ENCODE measurements at regions not wholly inside any gene's neighbourhood (a gene's known extent, or its start where the extent isn't known, plus 50 kb on each side); places are given as distances from the start of the nearest gene placed in this dataset.

DNA sequence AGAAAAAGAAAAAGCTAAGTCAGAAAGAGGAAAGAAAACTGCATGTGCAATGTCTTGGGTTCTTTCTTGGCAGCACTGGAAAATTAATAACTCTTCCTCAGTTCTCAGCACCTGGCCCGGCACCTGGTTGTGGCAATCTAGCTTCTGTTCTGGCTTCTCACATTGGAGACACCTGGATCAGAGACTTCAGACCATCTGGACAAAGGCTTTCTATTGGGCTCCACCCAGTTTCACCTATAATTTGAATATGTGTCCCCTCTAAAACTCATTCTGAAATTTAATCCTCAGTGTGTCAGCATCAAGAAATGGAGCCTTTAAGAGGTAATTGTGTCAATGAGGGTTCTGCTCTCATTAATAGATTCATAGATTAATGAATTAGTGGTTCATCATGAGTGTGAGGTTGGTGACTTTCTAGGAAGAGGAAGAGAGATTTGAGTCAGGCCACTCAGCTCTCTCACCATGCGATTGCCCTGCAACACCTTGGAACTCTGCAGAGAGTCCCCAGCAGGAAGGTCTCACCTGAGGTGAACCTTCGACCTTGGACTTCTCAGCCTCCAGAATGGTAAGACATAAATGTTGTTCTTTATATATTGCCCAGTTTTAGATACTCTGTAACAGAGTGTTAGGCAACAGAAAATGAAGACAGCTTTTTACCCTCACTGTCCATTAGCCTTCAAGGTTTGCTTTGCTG is 679.9 kb downstream of the NTRK3 start:
- intact Hi-C loops (cut with micrococcal nuclease; ENCODE audit: unreplicated experiment) = no loop called here
- no TSS peak for BruUV-seq (replicated peaks)
- Mint-ChIP-seq H3K9me3 (ENCODE audit: low read depth, unreplicated experiment) (peaks cover 9% of the 10 kb centered on the region), H3K27me3 (ENCODE audit: unreplicated experiment) (no peaks in the 10 kb centered on the region), H3K4me3 (ENCODE audit: low read depth, unreplicated experiment) (no peak overlapping the region), H3K36me3 (ENCODE audit: insufficient read depth, unreplicated experiment) (no peaks in the 10 kb centered on the region), H3K4me1 (ENCODE audit: low read depth, unreplicated experiment) (no peaks in the 10 kb centered on the region), H3K27ac (ENCODE audit: unreplicated experiment) (no peak overlapping the region)
- CTCF ChIA-PET = no interaction called here
- DNase-seq = no peak
- TF ChIP-seq, protein P1, sequence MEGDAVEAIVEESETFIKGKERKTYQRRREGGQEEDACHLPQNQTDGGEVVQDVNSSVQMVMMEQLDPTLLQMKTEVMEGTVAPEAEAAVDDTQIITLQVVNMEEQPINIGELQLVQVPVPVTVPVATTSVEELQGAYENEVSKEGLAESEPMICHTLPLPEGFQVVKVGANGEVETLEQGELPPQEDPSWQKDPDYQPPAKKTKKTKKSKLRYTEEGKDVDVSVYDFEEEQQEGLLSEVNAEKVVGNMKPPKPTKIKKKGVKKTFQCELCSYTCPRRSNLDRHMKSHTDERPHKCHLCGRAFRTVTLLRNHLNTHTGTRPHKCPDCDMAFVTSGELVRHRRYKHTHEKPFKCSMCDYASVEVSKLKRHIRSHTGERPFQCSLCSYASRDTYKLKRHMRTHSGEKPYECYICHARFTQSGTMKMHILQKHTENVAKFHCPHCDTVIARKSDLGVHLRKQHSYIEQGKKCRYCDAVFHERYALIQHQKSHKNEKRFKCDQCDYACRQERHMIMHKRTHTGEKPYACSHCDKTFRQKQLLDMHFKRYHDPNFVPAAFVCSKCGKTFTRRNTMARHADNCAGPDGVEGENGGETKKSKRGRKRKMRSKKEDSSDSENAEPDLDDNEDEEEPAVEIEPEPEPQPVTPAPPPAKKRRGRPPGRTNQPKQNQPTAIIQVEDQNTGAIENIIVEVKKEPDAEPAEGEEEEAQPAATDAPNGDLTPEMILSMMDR (IDR thresholded peaks at IDR 0.05; ENCODE audit: unreplicated experiment) = no peak

DNA sequence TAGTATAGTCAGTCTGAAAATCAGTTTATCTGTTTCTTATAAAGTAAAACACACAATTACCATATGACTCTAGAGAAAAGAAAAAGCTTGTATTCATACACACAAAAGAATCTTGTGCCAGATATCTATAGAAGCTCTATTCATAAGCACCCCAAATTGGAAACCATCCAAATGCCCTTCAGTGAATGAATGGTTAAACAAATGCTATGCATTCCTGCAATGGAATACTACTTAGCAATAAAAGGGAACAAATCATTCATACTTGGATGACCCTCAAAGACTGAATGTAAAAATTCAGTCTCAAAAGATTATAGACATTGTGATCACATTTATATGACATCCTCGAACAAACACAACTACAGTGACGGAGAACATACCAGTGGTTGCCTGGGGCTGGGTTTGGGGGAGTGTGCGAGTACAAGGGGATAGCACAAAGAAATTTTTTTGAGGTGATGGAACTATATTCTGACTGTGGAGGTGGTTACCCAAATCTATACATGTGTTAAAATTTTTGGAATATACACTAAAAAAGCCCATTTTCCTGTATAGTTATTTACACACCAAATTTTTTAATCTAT is 680.6 kb downstream of the NTRK3 start:
- Mint-ChIP-seq H3K9me3 (ENCODE audit: low read depth, unreplicated experiment) (peaks cover 6% of the 10 kb centered on the region), H3K36me3 (ENCODE audit: insufficient read depth, unreplicated experiment) (no peaks in the 10 kb centered on the region), H3K4me3 (ENCODE audit: low read depth, unreplicated experiment) (no peak overlapping the region), H3K27ac (ENCODE audit: unreplicated experiment) (no peak overlapping the region), H3K27me3 (ENCODE audit: unreplicated experiment) (no peaks in the 10 kb centered on the region), H3K4me1 (ENCODE audit: low read depth, unreplicated experiment) (no peaks in the 10 kb centered on the region)
- BruUV-seq (replicated peaks) = no TSS peak
- DNase-seq = no peak
- intact Hi-C loops (cut with micrococcal nuclease; ENCODE audit: unreplicated experiment) = no loop called here
- CTCF ChIA-PET = no interaction called here
- TF ChIP-seq, protein P1 (IDR thresholded peaks at IDR 0.05; ENCODE audit: unreplicated experiment) = no peak

DNA sequence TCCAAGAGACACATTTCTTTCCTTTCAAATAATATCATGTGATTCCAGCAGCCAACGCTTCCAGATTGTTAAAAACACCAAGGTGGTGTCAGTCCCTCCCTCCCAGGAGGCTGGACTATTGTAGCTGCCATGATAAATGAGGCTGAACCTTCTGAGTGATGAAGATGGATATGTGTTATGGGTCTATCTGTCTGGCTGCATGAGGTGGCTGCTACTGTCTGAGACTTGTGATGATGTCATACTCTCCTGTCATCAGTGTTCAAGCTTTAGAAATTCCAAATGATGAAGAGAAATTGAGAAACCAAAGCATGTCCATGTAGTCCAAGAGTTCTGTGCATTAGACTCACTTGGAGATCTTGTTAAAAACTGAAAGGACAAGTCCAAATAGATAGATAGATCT is 683.0 kb downstream of the NTRK3 start:
- no peaks in the 10 kb centered on the region for H3K36me3 Mint-ChIP-seq (ENCODE audit: insufficient read depth, unreplicated experiment)
- no TSS peak for BruUV-seq (replicated peaks)
- H3K27me3 Mint-ChIP-seq (ENCODE audit: unreplicated experiment) = no peaks in the 10 kb centered on the region
- no peak for DNase-seq
- CTCF ChIA-PET = no interaction called here
- intact Hi-C loops (cut with micrococcal nuclease; ENCODE audit: unreplicated experiment) = no loop called here
- TF ChIP-seq, protein P1 (IDR thresholded peaks at IDR 0.05; ENCODE audit: unreplicated experiment) = no peak
- H3K4me3 Mint-ChIP-seq (ENCODE audit: low read depth, unreplicated experiment) = no peak overlapping the region
- H3K27ac Mint-ChIP-seq (ENCODE audit: unreplicated experiment) = no peak overlapping the region
- peaks cover 14% of the 10 kb centered on the region for H3K9me3 Mint-ChIP-seq (ENCODE audit: low read depth, unreplicated experiment)
- H3K4me1 Mint-ChIP-seq (ENCODE audit: low read depth, unreplicated experiment) = no peaks in the 10 kb centered on the region

DNA sequence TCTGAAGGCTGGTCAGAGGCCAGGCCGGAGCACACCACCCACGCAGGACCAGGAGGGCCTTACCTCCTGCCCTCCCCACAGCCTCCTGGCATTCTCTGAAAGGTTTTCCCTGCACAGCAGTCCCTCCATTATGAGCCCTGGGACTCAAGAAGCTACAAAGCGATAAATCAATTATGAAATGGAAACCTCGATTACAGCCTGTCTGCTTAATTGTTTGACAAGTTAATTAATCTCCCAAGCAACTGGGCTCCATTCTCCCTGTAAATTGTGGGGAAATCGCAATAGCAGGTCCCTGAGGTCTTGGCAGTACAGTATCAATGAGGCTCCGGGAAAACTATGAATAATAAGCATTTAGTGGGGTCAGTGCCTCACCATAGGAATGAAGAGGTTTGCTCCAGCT is 683.5 kb downstream of the NTRK3 start:
- CTCF ChIA-PET = no interaction called here
- Mint-ChIP-seq H3K9me3 (ENCODE audit: low read depth, unreplicated experiment) (peaks cover 14% of the 10 kb centered on the region), H3K27me3 (ENCODE audit: unreplicated experiment) (no peaks in the 10 kb centered on the region), H3K4me3 (ENCODE audit: low read depth, unreplicated experiment) (no peak overlapping the region), H3K4me1 (ENCODE audit: low read depth, unreplicated experiment) (no peaks in the 10 kb centered on the region), H3K27ac (ENCODE audit: unreplicated experiment) (no peak overlapping the region), H3K36me3 (ENCODE audit: insufficient read depth, unreplicated experiment) (no peaks in the 10 kb centered on the region)
- intact Hi-C loops (cut with micrococcal nuclease; ENCODE audit: unreplicated experiment) = no loop called here
- BruUV-seq (replicated peaks) = no TSS peak
- DNase-seq = no peak
- TF ChIP-seq, protein P1 (IDR thresholded peaks at IDR 0.05; ENCODE audit: unreplicated experiment) = no peak
